HG02885 (cell line): ENCODE measurements at regions not wholly inside any gene's neighbourhood (a gene's known extent, or its start where the extent isn't known, plus 50 kb on each side); places are given as distances from the start of the nearest gene placed in this dataset.
"Not testable (repeated sequence)": the region's sequence is repeated elsewhere in the genome, so short reads cannot be mapped to it uniquely, and the experiment has no call there.

Experiments
- ATAC-seq: cut with Tn5 transposase; IDR thresholded peaks from one replicate; pipeline ENCODE4 v1.9.1; 2021; ENCODE audit warnings: mild to moderate bottlenecking; ENCODE audit not compliant: unreplicated experiment, poor library complexity

GRCh38 chr18:68391801-68392200, 323.1 kb downstream of the TMX3 start:
- ATAC-seq, result no peak

GRCh38 chr18:68387246-68387645, 327.7 kb downstream of the TMX3 start:
- no peak for ATAC-seq

GRCh38 chr18:68383979-68384378, 330.9 kb downstream of the TMX3 start:
- not testable (repeated sequence) for ATAC-seq

GRCh38 chr18:68376926-68377325, 338.0 kb downstream of the TMX3 start:
- ATAC-seq, result no peak

- ATAC-seq, result no peak
Measured at GRCh38 chr18:68362907-68363306, 352.0 kb downstream of the TMX3 start.

- ATAC-seq, result no peak
Measured at GRCh38 chr18:68355637-68356036, 359.3 kb downstream of the TMX3 start.

- ATAC-seq, result no peak
Measured at GRCh38 chr18:68354176-68354575, 360.7 kb downstream of the TMX3 start.

- no peak for ATAC-seq
Measured at GRCh38 chr18:68342039-68342659, 372.8 kb downstream of the TMX3 start.

- ATAC-seq, result no peak
Measured at GRCh38 chr18:68340606-68341005, 374.3 kb downstream of the TMX3 start.

GRCh38 chr18:68330658-68331057, 384.2 kb downstream of the TMX3 start:
- ATAC-seq, result no peak

- no peak for ATAC-seq
Measured at GRCh38 chr18:68323921-68324320, 391.0 kb downstream of the TMX3 start.

GRCh38 chr18:68316636-68317035, 398.3 kb downstream of the TMX3 start:
- ATAC-seq, result no peak

GRCh38 chr18:68314403-68314802, 400.5 kb downstream of the TMX3 start:
- no peak for ATAC-seq

GRCh38 chr18:68301441-68301840, 413.5 kb downstream of the TMX3 start:
- ATAC-seq, result no peak

GRCh38 chr18:68299906-68300305, 415.0 kb downstream of the TMX3 start:
- no peak for ATAC-seq

- no peak for ATAC-seq
Measured at GRCh38 chr18:68298330-68298729, 416.6 kb downstream of the TMX3 start.

- no peak for ATAC-seq
Measured at GRCh38 chr18:68288408-68288807, 426.5 kb downstream of the TMX3 start.

GRCh38 chr18:68284236-68284780, 430.6 kb downstream of the TMX3 start:
- no peak for ATAC-seq

GRCh38 chr18:68283834-68284233, 431.1 kb downstream of the TMX3 start:
- ATAC-seq, result no peak

GRCh38 chr18:68282232-68282631, 432.7 kb downstream of the TMX3 start:
- no peak for ATAC-seq

GRCh38 chr18:68275616-68276015, 439.3 kb downstream of the TMX3 start:
- ATAC-seq, result no peak

- no peak for ATAC-seq
Measured at GRCh38 chr18:68270017-68270416, 444.9 kb downstream of the TMX3 start.
